ENCODE measurements at regions not wholly inside any gene's neighbourhood (a gene's known extent, or its start where the extent isn't known, plus 50 kb on each side); places are given as distances from the start of the nearest gene placed in this dataset.
"Not testable (repeated sequence)": the region's sequence is repeated elsewhere in the genome, so short reads cannot be mapped to it uniquely, and the experiment has no call there.

- no peak for DNase-seq (ENCODE audit: low read depth)
- H3K4me3 ChIP-seq (ENCODE audit: low read length) = no peak overlapping the region
- no peak for TF ChIP-seq CTCF (conservative IDR thresholded peaks at IDR 0.05; ENCODE audit: low read length)
Observed at GRCh38 chr21:31521515-31521914, 138.0 kb upstream of the SOD1 start.

DNA sequence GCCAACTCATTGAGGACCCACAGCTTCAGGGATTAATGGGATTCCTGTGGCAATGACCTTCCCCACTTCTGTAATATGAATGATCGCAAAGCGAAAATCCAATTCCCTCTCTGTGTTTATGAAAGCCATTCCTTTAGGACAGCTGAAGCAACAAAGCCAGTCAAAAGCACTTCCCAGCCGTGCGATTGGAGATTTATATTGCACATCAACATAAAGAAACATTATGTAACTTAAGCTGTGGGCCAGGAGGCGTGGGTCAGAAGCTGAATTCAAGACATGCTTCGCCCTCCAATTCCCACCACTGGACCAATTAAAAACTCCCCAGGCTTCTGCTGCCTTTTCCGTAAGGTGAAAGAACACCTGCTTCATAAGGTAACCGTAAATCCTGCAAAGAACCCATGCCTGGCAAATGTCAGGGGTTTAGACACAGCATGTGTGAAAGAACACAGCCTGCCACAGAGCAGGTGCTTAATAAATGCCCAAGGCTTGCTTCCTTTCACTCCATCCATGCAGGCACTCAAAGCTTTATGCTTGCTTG, 138.9 kb upstream of the SOD1 start:
- no peak for DNase-seq (ENCODE audit: low read depth)
- H3K4me3 ChIP-seq (ENCODE audit: low read length) = no peak overlapping the region
- TF ChIP-seq CTCF (conservative IDR thresholded peaks at IDR 0.05; ENCODE audit: low read length) = no peak

DNA sequence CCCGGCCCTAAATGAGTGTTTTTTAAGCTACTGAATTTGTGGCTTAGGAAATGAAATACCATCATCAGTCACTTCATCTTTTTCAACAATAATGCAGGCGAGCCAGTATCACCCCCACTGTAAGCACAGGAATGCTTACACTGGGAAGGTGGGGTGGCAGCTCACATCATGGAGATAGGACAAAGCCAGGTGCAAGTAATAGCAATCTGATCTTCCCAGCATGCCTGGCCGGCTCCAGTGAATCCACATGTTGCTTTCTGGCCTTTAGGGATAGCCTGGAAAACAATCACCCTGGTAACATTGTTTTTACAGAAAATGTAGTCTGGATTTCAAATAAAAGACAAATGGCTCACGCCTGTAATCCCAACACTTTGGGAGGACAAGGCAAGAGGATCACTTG, 140.9 kb upstream of the SOD1 start:
- no peak for DNase-seq (ENCODE audit: low read depth)
- no peak for TF ChIP-seq CTCF (conservative IDR thresholded peaks at IDR 0.05; ENCODE audit: low read length)

GRCh38 chr21:31517664-31518414, 141.7 kb upstream of the SOD1 start:
- H3K4me3 ChIP-seq (ENCODE audit: low read length) = no peak overlapping the region
- DNase-seq (ENCODE audit: low read depth) = no peak
- no peak for TF ChIP-seq CTCF (conservative IDR thresholded peaks at IDR 0.05; ENCODE audit: low read length)

More for the DNA sequence above, 140.9 kb upstream of the SOD1 start:
- no peak overlapping the region for H3K4me3 ChIP-seq (ENCODE audit: low read length)

DNA sequence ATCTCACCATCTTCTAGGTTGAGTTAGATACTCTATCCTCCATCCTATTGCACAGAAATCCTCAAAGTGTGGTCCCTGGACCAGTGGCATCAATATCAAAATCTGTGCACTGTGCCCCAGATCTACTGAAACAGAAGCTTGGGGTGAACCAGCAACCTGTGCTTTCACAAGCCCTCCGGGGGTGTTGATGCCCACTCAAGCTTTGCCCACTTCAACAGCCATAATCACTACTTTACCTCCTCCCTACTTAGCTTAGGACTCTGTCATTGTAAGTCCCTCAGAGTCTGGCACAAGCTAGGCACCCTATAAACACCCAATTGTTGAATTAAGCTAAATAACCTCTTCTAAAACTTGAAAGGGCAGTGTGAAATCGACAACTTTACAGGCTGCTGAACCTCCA, 144.2 kb upstream of the SOD1 start:
- TF ChIP-seq CTCF (conservative IDR thresholded peaks at IDR 0.05; ENCODE audit: low read length) = no peak
- H3K4me3 ChIP-seq (ENCODE audit: low read length) = no peak overlapping the region
- DNase-seq (ENCODE audit: low read depth) = no peak

GRCh38 chr21:31514598-31514997, 144.9 kb upstream of the SOD1 start:
- no peak for DNase-seq (ENCODE audit: low read depth)
- H3K4me3 ChIP-seq (ENCODE audit: low read length) = no peak overlapping the region
- no peak for TF ChIP-seq CTCF (conservative IDR thresholded peaks at IDR 0.05; ENCODE audit: low read length)

DNA sequence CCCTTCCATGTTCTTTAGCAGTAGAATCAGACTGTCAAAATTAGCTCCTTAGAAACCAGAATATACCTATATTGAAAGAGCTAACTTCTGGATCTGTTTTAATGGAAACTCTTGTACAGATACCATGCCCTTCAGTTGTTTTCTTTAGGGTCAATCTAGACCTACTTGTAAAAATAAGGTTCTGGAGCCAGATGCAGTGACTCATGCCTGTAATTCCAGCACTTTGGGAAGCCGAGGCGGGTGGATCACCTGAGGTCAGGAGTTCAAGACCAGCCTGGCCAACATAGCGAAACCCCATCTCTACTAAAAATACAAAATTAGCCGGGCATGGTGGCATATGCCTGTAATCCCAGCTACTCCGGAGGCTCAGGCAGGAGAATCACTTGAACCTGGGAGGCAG, 146.0 kb upstream of the SOD1 start:
- DNase-seq (ENCODE audit: low read depth); H3K4me3 ChIP-seq (ENCODE audit: low read length): not testable (repeated sequence)

GRCh38 chr21:31511999-31512398, 147.5 kb upstream of the SOD1 start:
- not testable (repeated sequence) for DNase-seq (ENCODE audit: low read depth); H3K4me3 ChIP-seq (ENCODE audit: low read length)
